IMR-90 (cell line): ENCODE measurements at regions not wholly inside any gene's neighbourhood (a gene's known extent, or its start where the extent isn't known, plus 50 kb on each side); places are given as distances from the start of the nearest gene placed in this dataset.

Source experiments
- ATAC-seq: fragments of 200-7000 bp; cut with Tn5 transposase; 2 replicates; pipeline ENCODE4 v1.9.1; 2020; ENCODE audit warnings: low read depth, mild to moderate bottlenecking, moderate library complexity
- BruUV-seq: library from RNA; stranded (reverse); fragments of 400-500 nt; replicated peaks from 2 replicates; lab custom pipeline; 2021; lab: Mats Ljungman, UMichigan
- CTCF ChIA-PET: fragments of 300-600 bp; formaldehyde crosslinking; extraction: SDS; loops from one replicate; lab custom pipeline; 2021; ENCODE audit warnings: antibody characterized with exemption; lab: Yijun Ruan, JAX
- POLR2A ChIA-PET: fragments of 300-600 bp; sonication (Branson Sonifier 250); formaldehyde crosslinking; loops from one replicate; lab custom pipeline; 2022; ENCODE audit warnings: antibody characterized with exemption; ENCODE audit not compliant: unreplicated experiment; lab: Charles Lee
- DNase-seq: peaks from one replicate; pipeline ENCODE4 v3.0.0; 2013
- H2AFZ ChIP-seq: replicated peaks from 2 replicates; pipeline ENCODE3; 2013; ENCODE audit warnings: low read length, mild to moderate bottlenecking; ENCODE audit not compliant: poor library complexity
- H2AK5ac ChIP-seq: 2 replicates; pipeline ENCODE4 v1.6.1; 2013; ENCODE audit warnings: low read depth, low read length, inconsistent platforms
- H2AK9ac ChIP-seq: replicated peaks from 2 replicates; pipeline ENCODE3; 2013; ENCODE audit warnings: mild to moderate bottlenecking, low read depth, low read length, moderate library complexity; ENCODE audit not compliant: poor library complexity
- H2BK120ac ChIP-seq: 2 replicates; pipeline ENCODE4 v1.6.1; 2013; ENCODE audit warnings: low read depth, low read length, inconsistent platforms
- H2BK15ac ChIP-seq: 3 replicates; pipeline ENCODE4 v1.6.1; 2013; ENCODE audit warnings: low read depth, low read length, inconsistent platforms
- H2BK20ac ChIP-seq: 2 replicates; pipeline ENCODE4 v1.6.1; 2013; ENCODE audit warnings: low read depth, mild to moderate bottlenecking, inconsistent platforms, low read length, moderate library complexity
- H2BK5ac ChIP-seq: 2 replicates; pipeline ENCODE4 v1.6.1; 2013; ENCODE audit warnings: mild to moderate bottlenecking, low read depth, low read length, inconsistent platforms; ENCODE audit not compliant: poor library complexity, severe bottlenecking
- H3K14ac ChIP-seq: replicated peaks from 2 replicates; pipeline ENCODE4 v1.6.1; 2013; ENCODE audit warnings: low read depth, low read length, inconsistent platforms
- H3K18ac ChIP-seq: 2 replicates; pipeline ENCODE4 v1.6.1; 2013; ENCODE audit warnings: low read depth, low read length, control low read depth
- H3K23ac ChIP-seq: 2 replicates; pipeline ENCODE4 v1.6.1; 2013; ENCODE audit warnings: low read depth, low read length, inconsistent platforms
- H3K27ac ChIP-seq: 2 replicates; pipeline ENCODE4 v1.5.1; 2013; ENCODE audit warnings: mild to moderate bottlenecking, control low read depth, low read length; ENCODE audit not compliant: insufficient read depth
- H3K27me3 ChIP-seq: 2 replicates; pipeline ENCODE4 v1.6.1; 2013; ENCODE audit warnings: low read length; ENCODE audit not compliant: control insufficient read depth, insufficient read depth
- H3K36me3 ChIP-seq: 2 replicates; pipeline ENCODE4 v1.6.1; 2013; ENCODE audit warnings: low read length, mixed read lengths; ENCODE audit not compliant: control insufficient read depth, insufficient read depth
- H3K4ac ChIP-seq: 2 replicates; pipeline ENCODE4 v1.6.1; 2013; ENCODE audit warnings: low read depth, low read length, inconsistent platforms
- H3K4me1 ChIP-seq: 2 replicates; pipeline ENCODE4 v1.6.1; 2013; ENCODE audit warnings: low read length, mixed read lengths; ENCODE audit not compliant: control insufficient read depth, insufficient read depth
- H3K4me2 ChIP-seq: 2 replicates; pipeline ENCODE4 v1.6.1; 2013; ENCODE audit warnings: low read depth, mild to moderate bottlenecking, control low read depth, low read length, moderate library complexity
- H3K4me3 ChIP-seq: 2 replicates; pipeline ENCODE4 v1.5.1; 2013; ENCODE audit warnings: low read depth, mild to moderate bottlenecking, control low read depth, low read length, moderate library complexity; ENCODE audit not compliant: insufficient read depth
- H3K56ac ChIP-seq: 2 replicates; pipeline ENCODE4 v1.6.1; 2013; ENCODE audit warnings: low read length, inconsistent platforms; ENCODE audit not compliant: insufficient read depth; ENCODE audit errors: extremely low read depth
- H3K79me1 ChIP-seq, 2 experiments: 2 replicates each; pipeline ENCODE4 v1.6.1; 2013; ENCODE audit warnings: low read length in 2 of 2, inconsistent platforms in 1 of 2, low read depth in 1 of 2
- H3K9ac ChIP-seq: 2 replicates; pipeline ENCODE4 v1.6.1; 2013; ENCODE audit warnings: low read depth, low read length, control low read depth
- H3K9me1 ChIP-seq: 2 replicates; pipeline ENCODE4 v1.6.1; 2013; ENCODE audit warnings: low read length, inconsistent platforms; ENCODE audit not compliant: insufficient read depth
- H3K9me3 ChIP-seq: 2 replicates; pipeline ENCODE4 v1.6.1; 2013; ENCODE audit warnings: low read length; ENCODE audit not compliant: control insufficient read depth, insufficient read depth
- H4K20me1 ChIP-seq: 2 replicates; pipeline ENCODE4 v1.6.1; 2013; ENCODE audit warnings: low read length, inconsistent platforms; ENCODE audit not compliant: insufficient read depth
- H4K5ac ChIP-seq: 2 replicates; pipeline ENCODE4 v1.6.1; 2013; ENCODE audit warnings: mild to moderate bottlenecking, low read depth, low read length, control low read depth
- H4K8ac ChIP-seq, 2 experiments: 2 replicates each; pipeline ENCODE4 v1.6.1; 2013; ENCODE audit warnings: low read depth in 2 of 2, low read length in 2 of 2, control low read depth in 1 of 2, inconsistent platforms in 1 of 2
- H4K91ac ChIP-seq: 2 replicates; pipeline ENCODE4 v1.6.1; 2013; ENCODE audit warnings: low read depth, low read length, inconsistent platforms; ENCODE audit not compliant: insufficient read depth
- RCOR1 ChIP-seq: IDR thresholded peaks from 2 replicates; pipeline ENCODE4 v1.6.1; 2012; ENCODE audit warnings: mild to moderate bottlenecking, low read length, improper control_type of control experiment; ENCODE audit not compliant: insufficient replicate concordance
- WGBS, 2 experiments: methylation state at CpG; one replicate each; pipeline versions ENCODE4 v1.1.5 to v1.1.7; 2013; ENCODE audit warnings: missing lambda C conversion rate in 2 of 2; ENCODE audit not compliant: insufficient read length in 1 of 2; ENCODE audit errors: extremely low coverage in 2 of 2; 5-methylcytosine and 5-hydroxymethylcytosine counted together
- dilution Hi-C: fragments of 300-500 bp; cut with HindIII; formaldehyde crosslinking; loops from one replicate; pipeline ENCODE4 v1.14.3; 2018; ENCODE audit warnings: low sequenced_read_pairs; ENCODE audit not compliant: unreplicated experiment
- in situ Hi-C: fragments of 300-500 bp; cut with MboI; formaldehyde crosslinking; loops from 3 replicates; pipeline ENCODE4 v1.14.3; 2019; ENCODE audit warnings: low sequenced_read_pairs, inconsistent platforms, mixed read lengths
- intact Hi-C: fragments of 100-400 bp; cut with micrococcal nuclease; formaldehyde crosslinking; loops from 2 replicates; pipeline ENCODE4 v1.10.0; 2022

DNA sequence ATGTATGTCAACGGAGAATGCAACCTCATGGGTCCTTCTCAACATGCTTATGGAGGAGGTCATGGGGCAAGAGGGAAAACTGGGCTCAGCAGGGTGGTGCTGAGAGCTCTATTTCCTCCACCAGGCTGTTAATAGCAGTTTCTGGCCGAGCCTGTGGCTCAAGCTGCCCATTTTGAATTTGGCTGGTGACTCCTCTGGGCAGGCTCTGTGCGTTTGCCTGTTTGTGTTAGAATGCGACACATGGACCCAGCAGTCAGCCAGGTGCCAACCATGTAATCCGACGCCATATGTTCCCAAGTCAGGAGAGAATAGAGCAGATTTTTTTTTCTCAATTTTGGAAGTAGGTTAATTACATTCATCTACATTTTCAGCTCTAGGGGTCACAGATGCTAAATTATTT is 387.7 kb upstream of the CLINT1 start:
- H3K27ac ChIP-seq, result no peak overlapping the region
- H3K79me1 ChIP-seq, result no peaks in the 10 kb centered on the region
- no peak overlapping the region for H4K8ac ChIP-seq
- H3K23ac ChIP-seq, result no peak overlapping the region
- no peaks in the 10 kb centered on the region for H3K9me1 ChIP-seq
- DNase-seq (no peak), ATAC-seq (no peak)
- no peak overlapping the region for H3K18ac ChIP-seq
- H3K14ac ChIP-seq, result no peak overlapping the region
- no peak overlapping the region for H4K5ac ChIP-seq
- H3K56ac ChIP-seq, result no peak overlapping the region
- H2BK120ac ChIP-seq, result no peak overlapping the region
- no peak overlapping the region for H4K91ac ChIP-seq
- dilution Hi-C loops (no loop called here), intact Hi-C loops (no loop called here), in situ Hi-C loops (no loop called here)
- no peak overlapping the region for H2BK5ac ChIP-seq
- POLR2A ChIA-PET, result no interaction called here
- no peak for TF ChIP-seq RCOR1
- no peak overlapping the region for H2AFZ ChIP-seq
- H2AK9ac ChIP-seq, result no peak overlapping the region
- H3K4me2 ChIP-seq, result no peak overlapping the region
- no peak overlapping the region for H2AK5ac ChIP-seq
- H3K9me3 ChIP-seq, result no peaks in the 10 kb centered on the region
- H3K9ac ChIP-seq, result no peak overlapping the region
- no TSS peak for BruUV-seq
- H3K4ac ChIP-seq, result no peak overlapping the region
- H3K4me1 ChIP-seq, result no peaks in the 10 kb centered on the region
- no peaks in the 10 kb centered on the region for H3K27me3 ChIP-seq
- no peaks in the 10 kb centered on the region for H4K20me1 ChIP-seq
- no peak overlapping the region for H3K4me3 ChIP-seq
- H2BK15ac ChIP-seq, result no peak overlapping the region
- no peaks in the 10 kb centered on the region for H3K36me3 ChIP-seq
- no peak overlapping the region for H2BK20ac ChIP-seq
- no CpG with 5 or more reads among the region's 6 CpGs for WGBS, 2 experiments
- CTCF ChIA-PET, result interaction anchor here (0.6 kb wide), 1 partner anchor 483 kb away, joined by 5 read pairs; no protein-coding TSS in a partner anchor
